GM19372 (cell line): ENCODE measurements at regions not wholly inside any gene's neighbourhood (a gene's known extent, or its start where the extent isn't known, plus 50 kb on each side); places are given as distances from the start of the nearest gene placed in this dataset.

Experiments used
- ATAC-seq: cut with Tn5 transposase; IDR thresholded peaks from one replicate; pipeline ENCODE4 v1.9.1; 2021; ENCODE audit warnings: mild to moderate bottlenecking, low read depth, moderate library complexity; ENCODE audit not compliant: unreplicated experiment

GRCh38 chr11:93074352-93074751, 104.9 kb downstream of the MTNR1B start:
- ATAC-seq: no peak

GRCh38 chr11:93075782-93076181, 106.3 kb downstream of the MTNR1B start:
- ATAC-seq: no peak

- ATAC-seq: no peak
Measured at GRCh38 chr11:93080146-93080759, 110.8 kb downstream of the MTNR1B start.

GRCh38 chr11:93081694-93082093, 112.2 kb downstream of the MTNR1B start:
- ATAC-seq: no peak

GRCh38 chr11:93082900-93083299, 113.4 kb downstream of the MTNR1B start:
- no peak for ATAC-seq

GRCh38 chr11:93084727-93085505, 112.9 kb downstream of the SLC36A4 start:
- no peak for ATAC-seq

- ATAC-seq: peak; percentile 65
Measured at GRCh38 chr11:93089474-93090102, 108.2 kb downstream of the SLC36A4 start.
